ENCODE measurements at regions not wholly inside any gene's neighbourhood (a gene's known extent, or its start where the extent isn't known, plus 50 kb on each side); places are given as distances from the start of the nearest gene placed in this dataset.

- no peak for DNase-seq (ENCODE audit: low read depth)
- H3K4me3 ChIP-seq (ENCODE audit: low read depth, low read length) = no peak overlapping the region
- no peak for TF ChIP-seq CTCF (IDR thresholded peaks at IDR 0.05; ENCODE audit: insufficient read depth, low read length)
These were observed 54.5 kb downstream of the TKTL2 start for GRCh38 chr4:163419074-163419473.

- no peak overlapping the region for H3K4me3 ChIP-seq (ENCODE audit: low read depth, low read length)
- TF ChIP-seq CTCF (IDR thresholded peaks at IDR 0.05; ENCODE audit: insufficient read depth, low read length) = no peak
- DNase-seq (ENCODE audit: low read depth) = no peak
These were observed 57.9 kb downstream of the TKTL2 start for GRCh38 chr4:163415668-163416067.

GRCh38 chr4:163414275-163414674, 59.3 kb downstream of the TKTL2 start:
- DNase-seq (ENCODE audit: low read depth) = no peak
- TF ChIP-seq CTCF (IDR thresholded peaks at IDR 0.05; ENCODE audit: insufficient read depth, low read length) = no peak
- no peak overlapping the region for H3K4me3 ChIP-seq (ENCODE audit: low read depth, low read length)

- no peak overlapping the region for H3K4me3 ChIP-seq (ENCODE audit: low read depth, low read length)
- peak; percentile 3 for DNase-seq (ENCODE audit: low read depth)
- TF ChIP-seq CTCF (IDR thresholded peaks at IDR 0.05; ENCODE audit: insufficient read depth, low read length) = no peak
These were observed 60.9 kb downstream of the NPY5R start for GRCh38 chr4:163404580-163404979.

- DNase-seq (ENCODE audit: low read depth) = no peak
- no peak overlapping the region for H3K4me3 ChIP-seq (ENCODE audit: low read depth, low read length)
- no peak for TF ChIP-seq CTCF (IDR thresholded peaks at IDR 0.05; ENCODE audit: insufficient read depth, low read length)
These were observed 60.4 kb downstream of the NPY5R start for GRCh38 chr4:163404080-163404479.
